ENCODE measurements at regions not wholly inside any gene's neighbourhood (a gene's known extent, or its start where the extent isn't known, plus 50 kb on each side); places are given as distances from the start of the nearest gene placed in this dataset.

- TF ChIP-seq, protein P1, sequence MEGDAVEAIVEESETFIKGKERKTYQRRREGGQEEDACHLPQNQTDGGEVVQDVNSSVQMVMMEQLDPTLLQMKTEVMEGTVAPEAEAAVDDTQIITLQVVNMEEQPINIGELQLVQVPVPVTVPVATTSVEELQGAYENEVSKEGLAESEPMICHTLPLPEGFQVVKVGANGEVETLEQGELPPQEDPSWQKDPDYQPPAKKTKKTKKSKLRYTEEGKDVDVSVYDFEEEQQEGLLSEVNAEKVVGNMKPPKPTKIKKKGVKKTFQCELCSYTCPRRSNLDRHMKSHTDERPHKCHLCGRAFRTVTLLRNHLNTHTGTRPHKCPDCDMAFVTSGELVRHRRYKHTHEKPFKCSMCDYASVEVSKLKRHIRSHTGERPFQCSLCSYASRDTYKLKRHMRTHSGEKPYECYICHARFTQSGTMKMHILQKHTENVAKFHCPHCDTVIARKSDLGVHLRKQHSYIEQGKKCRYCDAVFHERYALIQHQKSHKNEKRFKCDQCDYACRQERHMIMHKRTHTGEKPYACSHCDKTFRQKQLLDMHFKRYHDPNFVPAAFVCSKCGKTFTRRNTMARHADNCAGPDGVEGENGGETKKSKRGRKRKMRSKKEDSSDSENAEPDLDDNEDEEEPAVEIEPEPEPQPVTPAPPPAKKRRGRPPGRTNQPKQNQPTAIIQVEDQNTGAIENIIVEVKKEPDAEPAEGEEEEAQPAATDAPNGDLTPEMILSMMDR (conservative IDR thresholded peaks at IDR 0.05), result no peak
- no peak for TF ChIP-seq ZFX (IDR thresholded peaks at IDR 0.05)
These were observed 392.6 kb downstream of the FUT8 start for GRCh38 chr14:65805113-65805473.
